ENCODE measurements at regions not wholly inside any gene's neighbourhood (a gene's known extent, or its start where the extent isn't known, plus 50 kb on each side); places are given as distances from the start of the nearest gene placed in this dataset.
"Not testable (repeated sequence)": the region's sequence is repeated elsewhere in the genome, so short reads cannot be mapped to it uniquely, and the experiment has no call there.

GRCh38 chr10:90276894-90277475 is 575.6 kb downstream of the KIF20B start:
- no peak for DNase-seq (ENCODE audit: low spot score)

GRCh38 chr10:90286406-90286805 is 571.4 kb downstream of the HTR7 start:
- DNase-seq (ENCODE audit: low spot score): no peak

GRCh38 chr10:90286941-90287340 is 570.9 kb downstream of the HTR7 start:
- DNase-seq (ENCODE audit: low spot score): no peak

GRCh38 chr10:90288391-90288933 is 569.4 kb downstream of the HTR7 start:
- no peak for DNase-seq (ENCODE audit: low spot score)

GRCh38 chr10:90289037-90289436 is 568.8 kb downstream of the HTR7 start:
- DNase-seq (ENCODE audit: low spot score): no peak

GRCh38 chr10:90293616-90294015 is 564.2 kb downstream of the HTR7 start:
- DNase-seq (ENCODE audit: low spot score): no peak

- DNase-seq (ENCODE audit: low spot score): not testable (repeated sequence)
These were observed 562.9 kb downstream of the HTR7 start for GRCh38 chr10:90294821-90295540.

- not testable (repeated sequence) for DNase-seq (ENCODE audit: low spot score)
These were observed 555.8 kb downstream of the HTR7 start for GRCh38 chr10:90302031-90302430.

- no peak for DNase-seq (ENCODE audit: low spot score)
These were observed 554.9 kb downstream of the HTR7 start for GRCh38 chr10:90302758-90303481.

GRCh38 chr10:90304533-90304932 is 553.3 kb downstream of the HTR7 start:
- no peak for DNase-seq (ENCODE audit: low spot score)

GRCh38 chr10:90306187-90306586 is 551.7 kb downstream of the HTR7 start:
- DNase-seq (ENCODE audit: low spot score): no peak

GRCh38 chr10:90308223-90308622 is 549.6 kb downstream of the HTR7 start:
- DNase-seq (ENCODE audit: low spot score): no peak

- no peak for DNase-seq (ENCODE audit: low spot score)
These were observed 544.1 kb downstream of the HTR7 start for GRCh38 chr10:90313576-90314325.

GRCh38 chr10:90314718-90315117 is 543.1 kb downstream of the HTR7 start:
- DNase-seq (ENCODE audit: low spot score): no peak

- no peak for DNase-seq (ENCODE audit: low spot score)
These were observed 540.7 kb downstream of the HTR7 start for GRCh38 chr10:90317172-90317571.

GRCh38 chr10:90318659-90319058 is 539.2 kb downstream of the HTR7 start:
- DNase-seq (ENCODE audit: low spot score): no peak

GRCh38 chr10:90319188-90319914 is 538.5 kb downstream of the HTR7 start:
- peak; percentile 37 for DNase-seq (ENCODE audit: low spot score)

GRCh38 chr10:90321132-90321816 is 536.6 kb downstream of the HTR7 start:
- no peak for DNase-seq (ENCODE audit: low spot score)

GRCh38 chr10:90326498-90327267 is 531.2 kb downstream of the HTR7 start:
- DNase-seq (ENCODE audit: low spot score): no peak

GRCh38 chr10:90327611-90328010 is 530.2 kb downstream of the HTR7 start:
- no peak for DNase-seq (ENCODE audit: low spot score)

All from GM03348 (cell line).